ENCODE measurements at regions not wholly inside any gene's neighbourhood (a gene's known extent, or its start where the extent isn't known, plus 50 kb on each side); places are given as distances from the start of the nearest gene placed in this dataset.

- H3K4me3 ChIP-seq (ENCODE audit: low read depth, low read length), result no peak overlapping the region
- no peak for TF ChIP-seq CTCF (IDR thresholded peaks at IDR 0.05; ENCODE audit: insufficient read depth, low read depth, low read length)
- DNase-seq (ENCODE audit: low read depth), result no peak
Measured at GRCh38 chr2:38438883-38439612, 62.0 kb upstream of the ATL2 start.

GRCh38 chr2:38438133-38438882, 61.2 kb upstream of the ATL2 start:
- no peak overlapping the region for H3K4me3 ChIP-seq (ENCODE audit: low read depth, low read length)
- TF ChIP-seq CTCF (IDR thresholded peaks at IDR 0.05; ENCODE audit: insufficient read depth, low read depth, low read length), result no peak
- DNase-seq (ENCODE audit: low read depth), result no peak

- no peak for TF ChIP-seq CTCF (IDR thresholded peaks at IDR 0.05; ENCODE audit: insufficient read depth, low read depth, low read length)
- H3K4me3 ChIP-seq (ENCODE audit: low read depth, low read length), result no peak overlapping the region
- DNase-seq (ENCODE audit: low read depth), result no peak
Measured at GRCh38 chr2:38436227-38436664, 59.2 kb upstream of the ATL2 start.

- TF ChIP-seq CTCF (IDR thresholded peaks at IDR 0.05; ENCODE audit: insufficient read depth, low read depth, low read length), result no peak
- H3K4me3 ChIP-seq (ENCODE audit: low read depth, low read length), result no peak overlapping the region
- DNase-seq (ENCODE audit: low read depth), result no peak
Measured at GRCh38 chr2:38435775-38436174, 58.7 kb upstream of the ATL2 start.

- DNase-seq (ENCODE audit: low read depth), result no peak
- TF ChIP-seq CTCF (IDR thresholded peaks at IDR 0.05; ENCODE audit: insufficient read depth, low read depth, low read length), result no peak
- no peak overlapping the region for H3K4me3 ChIP-seq (ENCODE audit: low read depth, low read length)
Measured at GRCh38 chr2:38434595-38434994, 57.5 kb upstream of the ATL2 start.

GRCh38 chr2:38433607-38433975, 56.5 kb upstream of the ATL2 start:
- no peak for TF ChIP-seq CTCF (IDR thresholded peaks at IDR 0.05; ENCODE audit: insufficient read depth, low read depth, low read length)
- no peak for DNase-seq (ENCODE audit: low read depth)
- no peak overlapping the region for H3K4me3 ChIP-seq (ENCODE audit: low read depth, low read length)
